ENCODE measurements at regions not wholly inside any gene's neighbourhood (a gene's known extent, or its start where the extent isn't known, plus 50 kb on each side); places are given as distances from the start of the nearest gene placed in this dataset.

DNA sequence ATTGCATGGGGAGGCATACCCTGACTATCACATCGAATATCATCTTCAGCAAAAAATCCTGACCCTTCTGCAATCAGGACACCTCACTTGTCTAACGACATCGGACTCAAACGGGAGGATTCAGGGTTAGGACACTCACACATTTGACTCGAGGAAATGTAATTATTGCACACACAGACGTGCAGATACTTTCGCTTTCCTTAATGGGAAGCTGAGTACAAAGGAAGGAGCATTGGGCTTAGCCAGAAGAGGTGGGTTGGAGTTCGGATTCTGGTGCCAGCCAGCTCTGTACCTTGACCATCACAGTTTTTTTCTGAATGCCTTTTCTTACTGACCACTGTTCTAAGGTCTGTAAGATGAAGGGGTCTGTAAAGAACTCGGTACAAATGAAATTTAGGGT lies 260.4 kb downstream of the GALC start:
- Histone ChIP-seq H3K4me1 (ENCODE audit: control insufficient read depth, low read length) (no peaks in the 10 kb centered on the region), H3K36me3 (ENCODE audit: control insufficient read depth, low read length) (no peaks in the 10 kb centered on the region), H3K9me3 (ENCODE audit: control insufficient read depth, insufficient read depth, low read length) (no peaks in the 10 kb centered on the region), H3K79me2 (ENCODE audit: control insufficient read depth, low read length) (no peaks in the 10 kb centered on the region), H3K27me3 (ENCODE audit: control insufficient read depth, low read length) (no peaks in the 10 kb centered on the region), H3K27ac (ENCODE audit: low read depth, low read length) (no peak overlapping the region), H3K9me2 (replicated peaks; ENCODE audit: control insufficient read depth, low read length) (no peaks in the 10 kb centered on the region), H4K20me1 (ENCODE audit: control insufficient read depth, insufficient read depth, low read depth, low read length) (no peaks in the 10 kb centered on the region), H3F3A (ENCODE audit: control insufficient read depth, insufficient read depth) (no peaks in the 10 kb centered on the region), H3K4me2 (ENCODE audit: low read length) (no peak overlapping the region), H3K4me3 (ENCODE audit: low read length) (no peak overlapping the region)
- TF ChIP-seq, protein P1, sequence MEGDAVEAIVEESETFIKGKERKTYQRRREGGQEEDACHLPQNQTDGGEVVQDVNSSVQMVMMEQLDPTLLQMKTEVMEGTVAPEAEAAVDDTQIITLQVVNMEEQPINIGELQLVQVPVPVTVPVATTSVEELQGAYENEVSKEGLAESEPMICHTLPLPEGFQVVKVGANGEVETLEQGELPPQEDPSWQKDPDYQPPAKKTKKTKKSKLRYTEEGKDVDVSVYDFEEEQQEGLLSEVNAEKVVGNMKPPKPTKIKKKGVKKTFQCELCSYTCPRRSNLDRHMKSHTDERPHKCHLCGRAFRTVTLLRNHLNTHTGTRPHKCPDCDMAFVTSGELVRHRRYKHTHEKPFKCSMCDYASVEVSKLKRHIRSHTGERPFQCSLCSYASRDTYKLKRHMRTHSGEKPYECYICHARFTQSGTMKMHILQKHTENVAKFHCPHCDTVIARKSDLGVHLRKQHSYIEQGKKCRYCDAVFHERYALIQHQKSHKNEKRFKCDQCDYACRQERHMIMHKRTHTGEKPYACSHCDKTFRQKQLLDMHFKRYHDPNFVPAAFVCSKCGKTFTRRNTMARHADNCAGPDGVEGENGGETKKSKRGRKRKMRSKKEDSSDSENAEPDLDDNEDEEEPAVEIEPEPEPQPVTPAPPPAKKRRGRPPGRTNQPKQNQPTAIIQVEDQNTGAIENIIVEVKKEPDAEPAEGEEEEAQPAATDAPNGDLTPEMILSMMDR (IDR thresholded peaks at IDR 0.05; ENCODE audit: low read depth, low read length, poor library complexity, severe bottlenecking): no peak
- TF ChIP-seq EZH2phosphoT487 (IDR thresholded peaks at IDR 0.05; ENCODE audit: borderline replicate concordance, low read length): no peak

DNA sequence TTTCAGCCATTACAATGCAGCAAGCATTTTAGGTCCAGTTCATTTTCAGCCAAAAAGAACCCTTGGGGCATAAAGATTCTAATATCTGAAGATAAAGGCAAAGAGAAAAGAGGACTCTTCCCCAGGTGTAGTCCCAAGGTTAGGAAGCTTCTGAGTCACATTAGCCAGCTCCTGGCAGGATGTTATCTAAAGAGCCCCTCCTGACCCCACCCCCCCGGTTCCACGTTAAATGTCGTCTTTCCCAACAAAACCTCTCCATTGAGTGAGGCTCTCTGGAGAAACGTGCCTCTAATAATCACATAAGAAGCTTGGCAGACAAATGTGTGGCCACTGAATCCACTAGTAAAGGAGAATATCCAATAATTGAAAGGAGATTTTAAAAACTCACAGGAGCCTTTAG lies 267.7 kb downstream of the GALC start:
- Histone ChIP-seq H3K79me2 (ENCODE audit: control insufficient read depth, low read length) (no peaks in the 10 kb centered on the region), H3K27ac (ENCODE audit: low read depth, low read length) (no peak overlapping the region), H3F3A (ENCODE audit: control insufficient read depth, insufficient read depth) (no peaks in the 10 kb centered on the region), H3K4me2 (ENCODE audit: low read length) (no peak overlapping the region), H4K20me1 (ENCODE audit: control insufficient read depth, insufficient read depth, low read depth, low read length) (no peaks in the 10 kb centered on the region), H3K4me1 (ENCODE audit: control insufficient read depth, low read length) (no peaks in the 10 kb centered on the region), H3K27me3 (ENCODE audit: control insufficient read depth, low read length) (no peaks in the 10 kb centered on the region), H3K9me3 (ENCODE audit: control insufficient read depth, insufficient read depth, low read length) (no peaks in the 10 kb centered on the region), H3K9me2 (replicated peaks; ENCODE audit: control insufficient read depth, low read length) (no peaks in the 10 kb centered on the region), H3K4me3 (ENCODE audit: low read length) (no peak overlapping the region), H3K36me3 (ENCODE audit: control insufficient read depth, low read length) (no peaks in the 10 kb centered on the region)
- TF ChIP-seq, protein P1 (IDR thresholded peaks at IDR 0.05; ENCODE audit: low read depth, low read length, poor library complexity, severe bottlenecking): no peak
- no peak for TF ChIP-seq EZH2phosphoT487 (IDR thresholded peaks at IDR 0.05; ENCODE audit: borderline replicate concordance, low read length)

DNA sequence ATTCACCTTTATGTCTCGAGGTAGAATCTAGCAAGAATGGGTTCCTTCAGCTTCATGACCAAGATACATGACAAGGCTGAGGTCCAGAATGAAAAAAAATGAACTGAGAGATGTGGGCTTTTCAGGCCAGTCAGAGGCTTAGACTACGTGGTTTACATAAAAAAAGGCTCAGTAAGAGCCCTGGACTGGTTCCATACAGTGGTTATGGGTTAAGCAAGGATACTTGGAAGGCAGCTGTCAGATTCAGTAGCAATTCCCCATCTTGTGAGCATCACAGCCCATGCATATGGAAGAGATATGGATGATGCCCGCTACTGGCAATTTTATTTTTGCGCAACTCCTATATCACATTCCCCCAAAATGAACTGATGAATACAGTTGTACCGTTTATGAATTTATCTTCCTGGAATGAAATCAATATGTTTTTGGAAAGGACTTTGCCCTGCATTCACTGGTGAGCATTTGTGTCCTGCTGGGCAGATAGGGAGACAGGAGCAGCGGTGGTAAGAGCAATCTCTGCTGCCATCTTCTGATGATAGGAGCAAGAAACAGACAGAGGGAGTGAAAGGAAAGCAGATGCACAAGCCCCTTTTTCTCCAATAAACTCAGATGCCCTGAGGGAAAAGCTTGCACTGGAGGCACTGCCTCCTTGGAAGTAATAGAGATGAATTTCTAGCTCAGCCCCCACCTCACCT lies 280.4 kb downstream of the GALC start:
- H3K79me2 ChIP-seq (ENCODE audit: control insufficient read depth, low read length): no peaks in the 10 kb centered on the region
- TF ChIP-seq, protein P1 (IDR thresholded peaks at IDR 0.05; ENCODE audit: low read depth, low read length, poor library complexity, severe bottlenecking): no peak
- TF ChIP-seq EZH2phosphoT487 (IDR thresholded peaks at IDR 0.05; ENCODE audit: borderline replicate concordance, low read length): no peak
- no peaks in the 10 kb centered on the region for H3K27me3 ChIP-seq (ENCODE audit: control insufficient read depth, low read length)
- no peak overlapping the region for H3K4me3 ChIP-seq (ENCODE audit: low read length)
- H3F3A ChIP-seq (ENCODE audit: control insufficient read depth, insufficient read depth): no peaks in the 10 kb centered on the region
- H3K4me1 ChIP-seq (ENCODE audit: control insufficient read depth, low read length): no peaks in the 10 kb centered on the region
- H3K9me3 ChIP-seq (ENCODE audit: control insufficient read depth, insufficient read depth, low read length): no peaks in the 10 kb centered on the region
- H3K4me2 ChIP-seq (ENCODE audit: low read length): no peak overlapping the region
- H3K36me3 ChIP-seq (ENCODE audit: control insufficient read depth, low read length): no peaks in the 10 kb centered on the region
- H4K20me1 ChIP-seq (ENCODE audit: control insufficient read depth, insufficient read depth, low read depth, low read length): no peaks in the 10 kb centered on the region
- no peak overlapping the region for H3K27ac ChIP-seq (ENCODE audit: low read depth, low read length)
- H3K9me2 ChIP-seq (replicated peaks; ENCODE audit: control insufficient read depth, low read length): no peaks in the 10 kb centered on the region
